Activated CD8-positive, alpha-beta T cell treated with anti-CD3 and anti-CD28 coated beads for 36 hours (primary cell): ENCODE measurements at regions not wholly inside any gene's neighbourhood (a gene's known extent, or its start where the extent isn't known, plus 50 kb on each side); places are given as distances from the start of the nearest gene placed in this dataset.

Experiments
- ATAC-seq: fragments of 200-7000 bp; cut with Tn5 transposase; one replicate; pipeline ENCODE4 v1.10.0; 2021; ENCODE audit warnings: mild to moderate bottlenecking, moderate library complexity
- CTCF ChIA-PET: fragments of 350-600 bp; sonication (Branson Sonifier 250); formaldehyde crosslinking; loops from one replicate; lab custom pipeline; 2021; ENCODE audit warnings: antibody characterized with exemption; lab: Charles Lee
- POLR2A ChIA-PET: fragments of 350-600 bp; sonication (Branson Sonifier 250); formaldehyde crosslinking; loops from one replicate; lab custom pipeline; 2021; ENCODE audit warnings: antibody characterized with exemption; lab: Charles Lee
- DNase-seq: peaks from one replicate; pipeline ENCODE4 v3.0.0-alpha.2; 2020
- H3K27ac Mint-ChIP-seq: one replicate; pipeline ENCODE4 v1.8.0; 2021; ENCODE audit warnings: mild to moderate bottlenecking, mixed read lengths
- H3K27me3 Mint-ChIP-seq: one replicate; pipeline ENCODE4 v1.8.0; 2021; ENCODE audit warnings: mixed read lengths
- H3K36me3 Mint-ChIP-seq: one replicate; pipeline ENCODE4 v1.8.0; 2021; ENCODE audit warnings: low read depth, mixed read lengths
- H3K4me1 Mint-ChIP-seq: one replicate; pipeline ENCODE4 v1.8.0; 2021; ENCODE audit warnings: low read depth, mixed read lengths
- H3K4me3 Mint-ChIP-seq: one replicate; pipeline ENCODE4 v1.8.0; 2021; ENCODE audit warnings: mild to moderate bottlenecking, moderate library complexity, mixed read lengths
- H3K9me3 Mint-ChIP-seq: one replicate; pipeline ENCODE4 v1.8.0; 2021; ENCODE audit warnings: mixed read lengths
- CTCF ChIP-seq: fragments of 200-600 bp; IDR thresholded peaks from one replicate; pipeline ENCODE4 v1.8.0; 2022; ENCODE audit warnings: antibody characterized with exemption, mild to moderate bottlenecking
- intact Hi-C: fragments of 100-400 bp; cut with micrococcal nuclease; formaldehyde crosslinking; loops from one replicate; pipeline ENCODE4 v1.10.0; 2022

- DNase-seq (no peak), ATAC-seq (no peak)
- Mint-ChIP-seq H3K9me3 (peaks cover 6% of the 10 kb centered on the region), H3K36me3 (no peaks in the 10 kb centered on the region), H3K27me3 (no peaks in the 10 kb centered on the region), H3K4me3 (no peak overlapping the region), H3K27ac (no peak overlapping the region), H3K4me1 (no peaks in the 10 kb centered on the region)
- CTCF ChIA-PET, result no interaction called here
- TF ChIP-seq CTCF, result no peak
- intact Hi-C loops, result no loop called here
- POLR2A ChIA-PET, result no interaction called here
Observed at GRCh38 chr2:35297403-35297802, 1058.2 kb upstream of the CRIM1 start.

- Mint-ChIP-seq H3K4me1 (no peaks in the 10 kb centered on the region), H3K9me3 (peaks cover 2% of the 10 kb centered on the region), H3K36me3 (no peaks in the 10 kb centered on the region), H3K27me3 (no peaks in the 10 kb centered on the region), H3K27ac (no peak overlapping the region), H3K4me3 (no peak overlapping the region)
- ChIA-PET CTCF (no interaction called here), POLR2A (no interaction called here)
- DNase-seq (no peak), ATAC-seq (no peak)
- no peak for TF ChIP-seq CTCF
- intact Hi-C loops, result no loop called here
Observed at GRCh38 chr2:35294636-35295263, 1060.8 kb upstream of the CRIM1 start.

- H3K27me3 Mint-ChIP-seq, result no peaks in the 10 kb centered on the region
- DNase-seq (no peak), ATAC-seq (no peak)
- H3K27ac Mint-ChIP-seq, result no peak overlapping the region
- H3K4me1 Mint-ChIP-seq, result no peaks in the 10 kb centered on the region
- peaks cover 2% of the 10 kb centered on the region for H3K9me3 Mint-ChIP-seq
- no peaks in the 10 kb centered on the region for H3K36me3 Mint-ChIP-seq
- H3K4me3 Mint-ChIP-seq, result no peak overlapping the region
- ChIA-PET CTCF (no interaction called here), POLR2A (no interaction called here)
- TF ChIP-seq CTCF, result no peak
- intact Hi-C loops, result no loop called here
Observed at GRCh38 chr2:35293261-35293660, 1062.3 kb upstream of the CRIM1 start.

GRCh38 chr2:35292199-35292598 is 1063.4 kb upstream of the CRIM1 start:
- H3K4me3 Mint-ChIP-seq, result no peak overlapping the region
- CTCF ChIA-PET, result no interaction called here
- POLR2A ChIA-PET, result no interaction called here
- H3K27ac Mint-ChIP-seq, result no peak overlapping the region
- intact Hi-C loops, result no loop called here
- TF ChIP-seq CTCF, result no peak
- H3K27me3 Mint-ChIP-seq, result no peaks in the 10 kb centered on the region
- no peak for ATAC-seq
- peaks cover 5% of the 10 kb centered on the region for H3K9me3 Mint-ChIP-seq
- no peaks in the 10 kb centered on the region for H3K36me3 Mint-ChIP-seq
- no peak for DNase-seq
- no peaks in the 10 kb centered on the region for H3K4me1 Mint-ChIP-seq

- TF ChIP-seq CTCF, result no peak
- H3K9me3 Mint-ChIP-seq, result peaks cover 8% of the 10 kb centered on the region
- intact Hi-C loops, result no loop called here
- DNase-seq (no peak), ATAC-seq (no peak)
- ChIA-PET POLR2A (no interaction called here), CTCF (interaction anchor here (0.6 kb wide), 1 partner anchor 73 kb away, joined by 3 read pairs; no protein-coding TSS in a partner anchor)
- H3K4me1 Mint-ChIP-seq, result no peaks in the 10 kb centered on the region
- H3K36me3 Mint-ChIP-seq, result no peaks in the 10 kb centered on the region
- H3K27me3 Mint-ChIP-seq, result no peaks in the 10 kb centered on the region
- no peak overlapping the region for H3K4me3 Mint-ChIP-seq
- no peak overlapping the region for H3K27ac Mint-ChIP-seq
Observed at GRCh38 chr2:35281702-35282101, 1073.9 kb upstream of the CRIM1 start.
